GM19351 (cell line): ENCODE measurements at regions not wholly inside any gene's neighbourhood (a gene's known extent, or its start where the extent isn't known, plus 50 kb on each side); places are given as distances from the start of the nearest gene placed in this dataset.

Source experiments
- ATAC-seq: cut with Tn5 transposase; IDR thresholded peaks from one replicate; pipeline ENCODE4 v1.9.1; 2021; ENCODE audit warnings: mild to moderate bottlenecking, moderate library complexity; ENCODE audit not compliant: unreplicated experiment

DNA sequence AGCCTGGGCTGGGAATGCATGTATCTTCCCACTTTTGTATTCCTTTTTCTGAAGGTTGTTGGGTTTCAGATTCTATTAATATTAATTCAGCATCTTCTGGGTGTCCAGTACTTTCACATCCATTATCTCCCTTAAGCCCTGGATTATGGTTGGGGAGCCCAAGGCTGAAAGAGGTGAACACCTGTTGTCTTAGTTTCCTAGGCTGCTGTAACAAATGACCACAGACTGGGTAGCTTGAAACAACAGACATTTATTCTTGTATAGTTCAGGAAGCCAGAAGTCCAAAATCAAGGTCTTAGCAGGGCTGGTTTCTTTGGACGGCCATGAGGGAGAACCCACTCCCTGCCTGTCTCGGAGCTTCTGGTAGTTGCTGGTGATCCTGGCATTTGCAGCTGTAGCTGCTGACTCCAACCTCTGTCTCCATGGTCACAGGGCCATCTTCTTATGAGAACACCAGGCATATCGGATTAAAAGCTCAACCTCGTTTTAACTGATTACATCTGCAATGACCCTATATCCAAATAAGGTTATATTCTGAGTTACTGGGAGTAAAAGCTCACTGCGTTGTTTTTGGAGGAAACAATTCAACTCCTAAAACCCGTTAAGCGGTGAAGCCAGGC lies 68.2 kb upstream of the CLMN start:
- ATAC-seq = no peak

DNA sequence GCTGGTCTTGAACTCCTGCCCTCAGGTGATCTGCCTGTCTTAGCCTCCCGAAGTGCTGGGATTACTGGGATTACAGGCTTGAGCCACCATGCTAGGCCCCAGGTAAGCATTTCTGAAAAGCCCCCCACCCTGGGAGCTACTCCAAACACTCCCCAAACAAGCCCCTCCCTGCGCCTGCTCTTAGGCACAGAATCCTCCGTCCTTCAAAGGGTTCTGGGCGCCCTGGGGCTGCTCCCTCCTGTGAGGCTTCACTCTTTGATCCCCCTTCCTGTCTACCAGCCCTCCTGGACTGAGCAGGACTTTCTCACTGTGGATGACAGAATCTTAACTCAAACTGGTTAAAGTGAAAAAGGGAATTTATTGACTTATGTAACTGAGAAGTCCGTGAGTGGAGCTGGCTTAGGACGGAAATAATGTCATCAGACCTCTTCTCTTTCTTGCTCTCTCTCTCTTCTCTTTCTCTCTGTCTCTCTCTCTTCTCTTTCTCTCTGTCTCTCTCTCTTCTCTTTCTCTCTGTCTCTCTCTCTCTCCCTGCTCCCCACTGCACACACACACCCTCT lies 66.9 kb upstream of the CLMN start:
- ATAC-seq = no peak

DNA sequence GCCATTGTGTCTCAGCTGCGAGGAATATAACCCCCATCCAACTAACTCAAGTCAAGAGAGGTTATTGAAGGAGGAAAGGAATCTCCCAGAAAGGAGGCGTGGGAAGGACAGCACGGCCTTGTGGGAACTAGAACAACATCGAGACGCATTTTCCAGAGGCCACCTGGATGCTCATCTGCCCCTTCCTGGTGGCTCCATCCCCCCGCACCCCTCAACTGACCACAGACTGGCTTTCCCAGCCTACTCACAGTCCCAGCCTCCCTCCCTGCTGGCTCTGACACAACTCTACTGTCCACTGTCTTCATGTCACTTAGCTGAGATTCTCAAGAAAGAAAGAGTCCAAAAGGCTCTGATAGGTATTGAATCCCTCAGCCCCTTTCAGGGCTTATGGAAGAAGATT lies 66.0 kb upstream of the CLMN start:
- ATAC-seq = no peak

DNA sequence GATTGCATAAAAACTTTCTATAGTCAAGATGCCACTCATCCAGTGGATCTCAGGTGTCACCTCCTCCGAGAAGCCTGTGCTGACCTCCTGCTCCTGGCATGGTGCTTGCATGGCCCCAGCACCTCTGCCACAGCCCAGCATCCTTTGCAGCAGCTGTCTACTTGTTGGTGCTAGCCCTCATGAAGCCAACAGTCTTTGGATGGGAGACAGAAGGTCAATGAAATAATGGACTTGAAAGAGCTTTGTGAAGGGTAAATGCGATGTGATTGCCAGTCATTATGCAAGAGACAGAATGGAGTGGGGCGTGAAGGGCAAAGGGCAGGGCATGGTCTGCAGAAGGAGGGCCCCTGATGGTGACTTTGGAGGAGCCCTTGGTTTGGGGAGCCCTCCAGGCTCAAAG lies 63.0 kb upstream of the CLMN start:
- no peak for ATAC-seq

DNA sequence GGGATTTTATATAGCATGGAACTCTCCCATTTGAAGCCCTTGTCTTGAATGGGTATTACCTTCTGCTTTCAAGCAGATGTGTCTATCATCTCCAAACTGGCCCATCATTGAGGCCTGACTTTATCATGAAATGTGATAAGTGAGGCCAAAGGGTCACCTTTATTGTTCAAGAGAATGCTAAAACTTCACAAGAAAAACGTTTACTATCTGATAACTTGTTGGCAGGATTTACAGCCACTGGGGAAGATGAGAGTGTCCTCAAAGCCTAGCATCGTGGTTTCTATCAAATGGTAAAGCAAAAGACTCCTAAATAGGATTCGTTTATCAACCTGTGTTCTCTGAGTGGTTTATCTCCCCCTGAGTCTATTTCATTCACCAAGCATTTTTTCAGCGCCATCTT lies 62.0 kb upstream of the CLMN start:
- no peak for ATAC-seq

DNA sequence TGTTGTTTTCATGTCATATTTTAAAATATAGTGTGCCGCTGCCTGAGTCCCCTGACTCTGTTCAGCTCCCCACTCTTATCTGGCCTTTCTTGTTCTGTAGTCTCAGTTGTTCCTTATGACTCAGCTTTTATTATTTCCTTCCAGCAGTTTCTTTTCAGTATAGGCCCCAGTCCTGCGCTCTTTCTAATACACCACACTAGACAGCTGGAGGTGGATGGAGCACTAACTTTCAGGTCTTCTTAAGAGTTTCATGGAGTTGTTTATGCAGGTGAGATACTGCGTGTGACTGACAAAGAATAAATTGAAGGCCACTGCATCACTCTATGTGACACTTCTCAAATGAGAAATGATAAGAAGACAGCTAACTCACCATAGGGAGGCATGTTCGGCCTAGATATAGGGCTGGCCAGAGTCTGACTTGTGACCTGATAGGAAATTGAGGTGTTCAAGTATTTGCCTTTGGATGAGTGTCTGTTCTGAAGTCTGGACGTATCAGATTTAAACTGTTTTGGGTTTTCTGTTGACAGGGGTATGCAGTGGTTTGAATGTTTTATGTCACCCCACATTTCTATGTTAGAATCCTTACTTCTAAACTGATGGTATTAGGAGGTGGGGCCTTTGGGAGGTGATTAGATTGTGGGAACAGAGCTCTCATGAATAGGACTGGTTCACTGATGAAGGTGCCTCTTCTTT lies 60.8 kb upstream of the CLMN start:
- ATAC-seq = no peak

DNA sequence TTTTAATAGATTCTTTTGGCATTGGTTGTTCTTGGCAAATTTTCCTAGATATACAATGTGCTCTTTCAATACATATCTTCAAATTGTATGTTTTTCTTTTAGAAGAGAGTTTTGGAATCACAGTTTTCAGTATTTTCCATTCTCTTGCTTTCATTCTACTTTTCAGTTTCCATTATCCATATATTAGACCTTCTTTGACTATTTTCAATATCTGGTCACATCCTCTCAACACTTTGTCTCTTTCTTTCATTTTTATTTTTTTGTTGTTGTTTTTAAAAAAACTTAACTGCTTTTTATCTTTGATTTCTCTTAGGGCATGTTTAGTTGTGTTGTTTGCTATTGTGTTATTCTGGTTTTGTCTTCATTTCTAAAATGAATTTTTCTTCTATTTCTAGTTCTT lies 59.9 kb upstream of the CLMN start:
- ATAC-seq = no peak

DNA sequence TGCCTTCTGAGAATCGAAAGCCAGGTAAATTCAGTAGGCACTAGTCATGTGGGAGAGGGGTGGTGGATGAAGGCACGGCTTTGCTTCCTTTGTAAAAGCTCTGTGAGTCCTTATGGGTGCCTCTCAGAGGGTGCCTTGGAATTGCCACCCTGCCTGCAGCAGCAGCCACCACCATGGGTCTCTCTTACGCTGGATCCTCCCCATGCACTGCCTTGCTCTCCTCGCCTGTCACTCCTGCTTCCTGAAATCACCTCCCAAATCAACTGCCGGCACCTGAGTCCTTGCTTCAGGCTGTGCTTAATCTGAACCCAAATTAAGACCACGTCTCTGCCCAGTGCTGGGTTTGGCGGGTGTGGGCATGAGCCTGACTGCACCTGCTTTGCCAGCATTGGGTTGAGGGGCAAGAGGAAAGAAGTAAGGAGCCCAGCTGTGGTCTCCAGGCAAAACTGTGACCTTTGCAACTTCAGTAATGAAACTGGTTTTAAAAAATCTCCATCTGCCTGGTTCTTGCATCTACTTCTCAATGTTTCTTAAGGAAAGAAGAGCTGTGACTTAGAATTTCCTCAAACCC lies 55.9 kb upstream of the CLMN start:
- no peak for ATAC-seq

DNA sequence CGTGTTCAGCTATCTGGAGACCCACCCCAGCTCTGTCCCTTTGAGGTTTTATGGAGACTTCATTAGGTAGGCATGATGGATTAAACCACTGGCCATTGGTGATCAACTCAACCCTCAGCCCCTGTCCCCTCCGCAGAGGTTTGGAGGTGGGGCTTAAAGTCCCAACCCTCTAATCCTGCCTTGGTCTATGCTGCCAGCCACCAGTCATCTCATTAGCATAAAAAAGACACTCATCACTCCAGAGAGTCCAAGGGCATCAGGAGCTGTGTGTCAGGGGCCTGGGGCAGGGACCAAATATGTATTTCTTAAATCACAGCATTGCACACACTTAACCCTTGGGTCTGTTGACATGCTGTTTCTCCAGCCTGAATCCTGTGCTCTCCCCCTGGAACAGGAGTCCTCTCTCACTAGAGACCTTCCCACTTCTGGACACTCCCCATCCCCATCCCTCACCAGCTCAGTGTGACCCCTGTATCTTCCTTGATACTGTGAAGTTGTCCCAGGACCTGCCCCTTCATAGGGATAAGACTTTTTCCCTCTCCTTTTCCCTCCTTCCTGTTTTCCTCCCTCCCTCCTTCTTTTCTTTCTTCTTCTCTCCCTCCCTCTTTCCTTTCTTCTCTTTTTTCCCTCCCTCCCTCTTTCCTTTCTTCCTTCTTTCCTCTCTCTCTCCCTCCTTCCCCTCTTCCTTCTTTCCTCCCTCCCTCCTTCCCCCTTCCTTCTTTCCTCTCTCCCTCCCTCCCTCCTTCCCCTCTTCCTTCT lies 54.7 kb upstream of the CLMN start:
- no peak for ATAC-seq

DNA sequence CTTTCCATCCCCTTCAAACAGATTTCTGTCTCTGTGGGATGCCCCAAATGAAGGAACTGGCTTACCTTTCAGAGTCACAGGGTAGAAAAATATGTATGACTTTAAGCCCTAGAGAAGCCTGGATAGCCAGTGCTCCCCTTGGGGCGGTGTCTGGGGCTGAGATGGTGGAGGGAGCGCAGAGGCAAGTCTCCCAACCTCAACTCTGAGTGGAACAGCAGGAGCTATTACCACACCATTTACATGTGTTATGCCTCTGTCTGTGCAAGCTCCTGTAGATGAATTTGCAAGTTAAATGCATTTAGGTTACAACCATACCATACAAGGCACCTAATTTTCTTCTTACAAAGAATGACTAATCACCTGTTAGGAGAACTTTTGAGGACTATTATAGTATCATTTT lies 50.4 kb upstream of the CLMN start:
- ATAC-seq = no peak
